GM21825 (cell line): ENCODE measurements at regions not wholly inside any gene's neighbourhood (a gene's known extent, or its start where the extent isn't known, plus 50 kb on each side); places are given as distances from the start of the nearest gene placed in this dataset.

Experiments
- ATAC-seq: cut with Tn5 transposase; IDR thresholded peaks from one replicate; pipeline ENCODE4 v1.9.1; 2021; ENCODE audit warnings: mild to moderate bottlenecking, moderate library complexity; ENCODE audit not compliant: unreplicated experiment

DNA sequence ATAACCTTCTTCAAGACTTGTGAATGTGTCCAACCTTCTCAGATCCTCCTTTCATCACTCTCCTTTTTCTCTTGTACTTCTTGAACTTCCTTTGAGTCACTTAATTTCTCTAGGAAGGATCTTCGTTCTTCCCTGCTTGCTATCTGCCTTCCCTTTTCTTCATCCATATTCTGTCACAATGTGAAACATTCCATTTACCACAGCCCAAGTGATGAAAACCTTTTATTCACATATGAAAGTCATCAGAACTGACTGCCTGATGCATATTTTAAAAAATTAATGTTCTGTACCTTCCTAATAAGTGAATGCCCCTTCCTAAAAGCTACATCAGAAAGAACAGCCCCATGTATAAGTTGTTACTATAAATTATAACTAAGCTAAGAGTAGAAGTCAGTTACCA lies 520.4 kb upstream of the LUZP2 start:
- ATAC-seq: no peak

DNA sequence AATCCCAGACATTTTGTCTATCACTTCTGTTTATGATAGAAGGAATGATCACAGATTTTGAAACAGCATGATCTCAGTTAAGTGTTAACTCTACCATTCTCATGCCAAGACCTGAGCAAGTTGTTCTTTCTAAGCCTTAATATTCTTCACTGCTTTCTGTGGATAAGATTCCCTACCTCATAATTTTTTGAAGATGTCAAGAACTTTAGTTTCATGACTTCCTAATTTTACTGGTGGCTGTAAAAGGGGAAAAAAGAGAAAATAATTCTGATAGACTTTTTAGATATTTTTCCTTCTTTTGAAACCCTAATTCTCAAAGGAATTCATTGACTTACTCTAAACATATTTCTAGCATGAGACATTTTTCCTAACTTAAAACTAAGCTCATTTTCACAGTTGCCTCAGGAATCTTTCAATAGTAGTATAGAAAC lies 520.0 kb upstream of the LUZP2 start:
- no peak for ATAC-seq

DNA sequence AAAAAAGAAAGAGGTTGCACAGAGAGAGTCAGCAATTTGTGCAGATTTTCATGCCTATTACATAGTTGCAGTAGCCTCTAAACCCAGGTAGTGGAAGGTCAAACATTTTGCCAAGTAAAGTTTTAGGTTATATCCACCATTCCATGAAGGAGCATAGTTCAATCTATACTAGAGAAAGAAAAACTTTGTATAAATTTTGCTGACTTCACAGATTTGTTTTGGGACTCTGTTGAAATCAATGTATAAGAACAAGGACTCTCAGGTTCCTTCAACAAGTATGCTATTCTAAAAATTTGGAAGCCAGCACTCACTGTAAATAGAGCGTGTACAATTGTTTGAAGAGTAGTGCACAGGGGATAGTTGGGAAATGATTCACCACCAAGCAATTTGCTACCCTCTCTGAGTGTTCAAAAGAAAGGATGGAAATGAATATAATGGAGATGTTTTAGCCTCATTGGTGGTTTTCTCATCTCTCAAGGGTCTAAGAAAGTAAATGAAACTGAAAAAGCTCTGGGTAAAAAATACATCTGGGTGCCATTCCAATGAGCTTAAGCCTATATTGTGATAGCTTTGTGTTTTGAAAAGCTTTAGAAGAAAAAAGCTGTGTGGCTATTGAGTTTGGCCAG lies 508.4 kb upstream of the LUZP2 start:
- no peak for ATAC-seq

DNA sequence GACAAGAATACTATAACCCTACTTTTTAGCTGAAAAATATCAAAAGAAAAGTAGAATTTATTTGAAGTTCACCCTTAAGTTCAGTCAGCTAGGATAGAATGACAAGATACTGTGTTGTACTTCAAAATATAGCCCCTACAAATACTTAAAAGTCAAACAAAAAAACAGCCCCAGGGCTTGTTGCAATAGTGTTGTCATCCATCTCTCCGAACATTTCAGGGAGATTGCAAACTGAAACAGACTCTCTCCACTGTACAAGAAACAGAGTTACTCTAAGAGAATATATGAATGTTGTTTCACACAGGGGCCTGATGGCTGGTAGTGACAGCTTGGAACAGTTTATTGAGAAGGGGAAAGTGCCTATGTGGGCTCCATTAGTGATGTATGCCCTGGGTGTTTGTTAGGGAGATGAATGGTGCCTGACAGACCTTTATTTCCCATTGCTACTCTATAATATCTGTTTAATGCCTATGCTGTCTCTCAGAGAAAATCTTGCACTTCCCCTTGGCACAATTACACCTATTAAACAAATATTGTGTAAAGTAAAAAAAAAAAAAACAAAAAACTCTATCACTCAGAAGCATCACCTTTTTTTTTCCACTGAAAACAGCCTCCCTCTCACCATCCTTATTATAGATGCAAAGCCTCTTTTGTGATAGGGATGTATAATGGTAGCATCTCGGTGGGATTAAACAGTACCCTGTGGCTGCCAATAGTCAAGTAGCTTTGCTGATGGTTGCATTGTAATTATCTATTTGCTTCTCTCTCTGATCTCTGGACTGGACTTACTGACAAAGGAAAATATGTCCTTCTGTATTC lies 506.3 kb upstream of the LUZP2 start:
- no peak for ATAC-seq

DNA sequence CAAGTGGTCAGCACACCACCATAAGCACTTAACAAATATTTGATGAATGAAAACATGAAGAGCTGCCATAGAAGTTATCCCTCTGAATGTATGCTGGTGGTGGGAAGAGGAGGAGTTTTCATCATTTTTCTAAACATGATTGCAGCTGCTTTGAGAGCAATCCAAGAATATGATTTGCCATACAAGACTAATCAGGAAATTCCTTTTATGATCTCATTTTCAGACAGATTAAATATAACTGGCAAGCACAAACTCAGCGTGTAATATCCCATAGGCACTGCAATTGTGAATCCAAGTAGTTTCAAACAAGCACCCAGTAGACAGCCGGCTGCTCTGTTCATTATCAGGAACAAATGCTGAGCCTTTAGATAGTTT lies 505.7 kb upstream of the LUZP2 start:
- ATAC-seq: no peak

DNA sequence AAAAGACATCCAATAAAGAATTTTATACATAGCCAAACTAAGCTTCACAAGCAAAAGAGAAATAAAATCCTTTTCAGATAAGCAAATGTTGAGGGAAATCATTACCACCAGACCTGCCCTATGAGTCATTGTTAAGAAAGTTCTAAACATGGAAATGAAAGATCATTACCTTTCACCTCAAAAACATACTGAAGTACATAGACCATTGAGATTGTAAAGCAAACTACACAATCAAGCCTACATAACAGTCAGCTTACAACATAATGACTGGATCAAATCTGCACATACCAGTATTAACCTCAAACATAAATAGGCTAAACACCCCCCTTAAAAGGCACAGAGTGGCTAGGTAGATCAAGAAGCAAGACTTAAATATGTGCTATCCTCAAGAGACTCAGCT lies 501.0 kb upstream of the LUZP2 start:
- no peak for ATAC-seq

DNA sequence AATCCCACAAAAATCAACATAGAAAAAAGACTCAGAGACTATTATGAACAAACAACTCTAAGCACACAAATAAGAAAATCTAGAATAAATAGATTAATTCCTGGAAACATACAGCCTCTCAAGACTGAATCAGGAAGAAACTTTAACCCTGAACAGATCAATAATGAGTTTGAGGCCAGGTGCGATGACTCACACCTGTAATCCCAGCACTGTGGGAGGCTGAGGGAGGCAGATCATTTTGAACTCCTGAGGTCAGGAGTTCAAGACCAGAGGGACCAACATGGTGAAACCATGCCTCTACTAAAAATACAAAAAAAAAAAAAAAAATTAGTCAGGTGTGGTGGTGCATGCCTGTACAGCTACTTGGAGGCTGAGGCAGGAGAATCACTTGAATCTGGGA lies 499.5 kb upstream of the LUZP2 start:
- no peak for ATAC-seq

DNA sequence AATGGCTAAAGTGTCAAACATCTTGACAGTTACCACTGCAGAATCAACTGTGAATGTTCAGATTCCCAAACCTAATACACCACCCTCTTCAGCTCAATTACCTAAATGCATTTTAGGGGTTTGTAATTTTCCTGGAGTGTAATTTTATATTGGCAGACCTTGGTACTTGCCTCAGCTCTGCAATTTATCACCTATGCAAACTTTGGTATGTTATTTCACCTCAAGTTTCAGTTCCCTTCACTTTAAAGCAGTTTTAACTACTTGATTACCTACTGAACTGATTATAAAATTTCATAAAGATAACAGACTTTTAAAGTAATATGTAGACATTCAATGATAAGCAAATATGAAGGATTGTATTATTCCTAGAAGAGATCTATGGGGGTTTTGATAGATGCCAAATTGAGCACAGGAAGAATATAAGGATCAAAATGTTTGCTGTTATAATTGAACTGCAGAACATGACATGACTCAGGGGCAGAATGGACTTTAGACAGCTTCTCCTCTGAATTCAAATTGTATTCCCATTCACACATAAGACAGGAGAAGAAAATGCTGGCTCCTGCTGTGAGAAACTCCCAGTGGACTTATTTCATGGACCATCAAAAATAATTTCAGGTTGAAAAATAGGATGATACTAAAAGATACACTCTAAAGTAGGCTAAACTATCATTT lies 491.5 kb upstream of the LUZP2 start:
- ATAC-seq: no peak

DNA sequence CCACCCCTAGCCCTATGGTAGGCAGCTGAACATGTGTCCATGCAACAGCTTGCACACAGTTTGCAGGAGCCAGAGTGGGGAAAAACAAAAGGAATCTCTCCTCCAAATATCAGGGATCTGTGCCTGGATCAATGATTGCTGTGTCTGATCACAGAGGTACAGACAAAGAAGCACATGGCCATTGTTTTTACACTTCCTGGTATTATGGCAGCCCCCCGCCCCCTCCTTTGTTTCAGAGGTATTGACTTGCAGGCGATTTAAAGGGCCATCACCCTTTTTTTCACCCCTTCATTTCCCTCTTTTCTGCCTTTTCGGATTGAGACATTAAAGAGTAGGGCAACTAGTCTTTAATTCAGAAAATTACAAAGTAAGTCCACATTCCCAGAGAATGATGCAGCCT lies 453.0 kb upstream of the LUZP2 start:
- ATAC-seq: no peak

DNA sequence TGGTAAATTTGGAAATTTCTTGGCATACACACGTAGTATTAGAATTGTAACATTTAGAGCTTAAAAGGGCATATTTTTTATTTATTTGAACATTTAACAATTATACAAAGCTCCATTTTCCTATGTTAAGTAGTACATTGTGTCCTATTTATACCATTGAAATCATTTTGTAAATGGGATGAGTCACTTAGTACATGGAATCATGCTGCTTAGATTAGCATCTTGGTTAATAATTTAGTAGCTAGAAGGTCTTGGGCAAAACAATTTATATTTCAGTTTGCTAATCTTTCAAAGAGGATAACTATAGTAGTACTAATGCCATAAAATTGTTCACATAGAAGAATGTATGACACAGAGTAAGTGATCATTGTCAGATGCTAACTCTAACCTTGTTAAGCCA lies 450.1 kb upstream of the LUZP2 start:
- no peak for ATAC-seq

DNA sequence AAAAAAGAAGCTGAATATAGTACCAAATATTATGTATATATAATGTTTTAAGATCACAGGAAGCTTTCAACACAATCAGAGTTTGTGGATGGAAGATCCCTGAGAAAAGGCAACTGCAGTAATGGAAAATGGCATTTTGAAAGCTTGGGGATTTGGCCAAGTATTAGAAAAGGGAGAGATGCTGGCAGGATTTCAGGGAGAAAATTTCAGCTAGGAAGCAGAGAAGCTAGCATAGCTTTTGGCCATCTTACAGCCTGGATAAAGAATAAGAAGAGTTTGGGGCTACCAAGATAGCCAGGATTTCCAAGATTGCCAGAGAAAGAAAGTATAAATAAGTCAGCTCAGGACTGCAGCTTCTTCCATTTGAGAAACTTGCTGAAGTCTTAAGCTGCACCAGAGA lies 440.8 kb upstream of the LUZP2 start:
- no peak for ATAC-seq

DNA sequence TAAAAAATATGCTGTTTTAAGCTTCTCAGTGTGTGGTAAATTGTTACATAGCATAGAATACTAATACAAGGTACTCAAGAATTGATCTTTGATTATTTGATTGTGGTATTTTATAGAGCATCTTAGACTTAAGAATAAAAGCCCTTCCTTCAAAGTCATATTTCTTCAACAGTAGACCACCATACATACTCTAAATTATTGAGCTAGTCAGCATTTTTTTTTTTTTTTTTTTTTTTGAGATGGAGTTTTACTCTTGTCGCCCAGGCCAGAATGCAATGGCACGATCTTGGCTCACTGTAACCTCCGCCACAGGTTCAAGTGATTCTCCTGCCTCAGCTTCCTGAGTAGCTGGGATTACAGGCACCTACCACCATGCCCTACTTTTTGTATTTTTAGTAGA lies 436.7 kb upstream of the LUZP2 start:
- ATAC-seq: no peak

DNA sequence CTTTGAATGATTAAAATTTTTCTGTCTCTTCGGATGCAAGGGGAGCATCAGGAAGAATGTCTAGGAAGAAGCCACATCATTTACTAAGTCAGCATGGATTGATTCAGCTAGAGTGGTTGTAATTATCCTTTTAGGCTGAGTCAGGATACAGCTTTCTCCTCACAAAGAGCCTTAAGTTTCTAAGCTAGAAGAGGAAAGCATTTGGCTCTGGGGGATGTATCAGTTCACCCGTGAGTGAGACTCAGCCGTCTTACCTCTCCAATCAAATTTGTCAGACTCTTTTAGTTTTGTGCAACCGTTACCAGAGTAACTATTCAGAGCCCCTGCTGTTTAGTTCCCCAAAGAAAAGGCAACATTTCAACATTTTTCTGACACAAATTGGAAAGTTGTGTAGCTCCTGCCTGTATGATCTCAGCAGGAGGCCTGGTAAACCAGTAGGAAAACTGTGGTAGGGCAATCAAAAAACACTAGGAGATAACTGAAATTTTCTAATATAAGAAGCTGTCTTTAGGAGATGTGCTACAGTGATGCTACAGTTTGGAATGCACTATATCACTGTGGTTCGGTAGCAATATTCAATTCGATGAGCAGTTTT lies 432.4 kb upstream of the LUZP2 start:
- no peak for ATAC-seq

DNA sequence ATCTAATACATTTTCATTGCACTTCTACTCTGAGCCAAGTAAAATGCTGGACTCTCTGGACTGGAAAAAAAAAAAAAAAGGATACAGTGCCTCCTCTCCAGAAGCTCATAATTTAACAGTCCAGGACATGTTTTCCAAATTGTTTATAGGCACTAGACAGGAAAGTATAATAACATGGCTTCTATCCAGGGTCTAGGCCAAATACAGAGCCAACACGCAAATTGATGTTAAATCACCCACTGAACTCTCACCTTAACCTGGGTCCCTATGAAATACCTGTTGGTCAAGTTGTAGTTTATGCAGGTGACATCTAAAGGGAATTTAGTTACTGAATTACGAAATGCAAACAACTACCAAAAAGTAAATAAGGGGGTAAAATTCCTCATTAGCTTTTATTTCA lies 428.7 kb upstream of the LUZP2 start:
- ATAC-seq: no peak

DNA sequence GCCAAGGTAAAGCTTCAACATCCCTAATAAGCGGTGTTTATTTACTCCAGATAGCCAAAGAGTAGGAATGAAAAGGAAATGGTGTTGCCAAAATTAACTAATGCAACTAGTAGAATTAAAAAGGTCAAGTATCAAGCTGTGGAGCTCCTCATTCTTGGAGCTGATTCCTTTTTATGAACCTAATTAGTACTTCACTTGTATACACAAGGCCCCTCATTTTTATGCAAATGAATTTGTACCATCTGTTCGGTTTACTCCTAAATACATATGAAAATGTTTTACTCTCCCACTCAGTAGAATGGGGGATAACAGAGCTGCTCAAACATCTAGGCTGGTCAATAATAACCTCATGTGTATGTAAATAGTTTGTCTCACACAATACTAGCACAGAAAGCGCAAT lies 426.4 kb upstream of the LUZP2 start:
- no peak for ATAC-seq

DNA sequence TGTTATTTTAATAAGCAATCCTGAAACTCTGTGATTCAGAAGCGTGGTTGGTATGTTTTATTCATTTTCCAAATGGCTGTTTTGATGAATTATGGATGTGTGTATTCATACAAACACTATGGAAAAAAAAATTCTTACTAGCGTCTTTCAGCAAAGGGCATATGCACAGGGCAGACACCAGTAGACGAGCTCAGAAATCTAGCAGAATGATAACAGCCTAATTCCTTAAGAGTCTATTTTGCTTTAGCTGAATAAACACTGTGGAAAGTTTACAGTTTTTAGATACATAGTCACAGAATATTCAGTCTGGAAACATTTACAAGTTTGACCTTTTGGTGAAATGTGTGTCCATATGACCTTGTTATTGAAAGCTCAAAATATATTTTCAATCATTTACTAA lies 418.8 kb upstream of the LUZP2 start:
- no peak for ATAC-seq

DNA sequence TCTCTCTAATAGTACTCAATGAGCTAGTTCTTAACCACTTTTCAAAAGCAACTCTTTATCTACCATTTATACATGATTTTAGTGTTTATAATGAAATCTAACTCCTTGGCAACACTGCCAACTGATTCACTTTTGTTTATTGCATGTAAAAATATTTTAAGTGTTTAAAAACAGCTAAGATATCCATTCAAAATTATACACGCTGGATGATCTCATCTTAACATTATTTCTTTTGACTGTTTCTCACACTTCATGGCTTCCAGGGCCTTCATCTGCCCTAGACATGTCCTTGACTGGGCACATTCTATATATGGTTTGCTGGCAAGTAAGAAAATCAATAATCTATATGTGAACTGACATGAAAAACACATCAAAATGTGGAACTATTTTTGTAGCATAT lies 414.6 kb upstream of the LUZP2 start:
- no peak for ATAC-seq

DNA sequence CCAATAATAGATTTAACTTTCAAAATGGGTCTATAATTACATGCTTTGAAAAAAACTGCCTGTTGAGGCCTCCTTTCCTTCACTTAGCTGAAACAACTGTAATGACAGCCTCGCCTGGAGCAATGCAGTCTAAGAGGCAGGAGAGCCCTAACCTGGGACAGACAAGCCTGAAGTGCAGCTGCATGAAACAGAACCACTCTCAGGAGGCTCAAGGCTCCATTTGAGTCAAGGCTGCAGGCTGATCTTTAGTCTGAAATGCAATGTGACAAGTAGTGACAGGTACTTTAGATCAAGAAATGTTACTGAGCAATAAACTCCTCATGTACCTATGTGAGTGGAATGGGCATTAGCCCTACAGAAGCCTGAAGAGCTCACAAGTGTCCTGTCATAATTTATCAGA lies 414.0 kb upstream of the LUZP2 start:
- ATAC-seq: no peak

DNA sequence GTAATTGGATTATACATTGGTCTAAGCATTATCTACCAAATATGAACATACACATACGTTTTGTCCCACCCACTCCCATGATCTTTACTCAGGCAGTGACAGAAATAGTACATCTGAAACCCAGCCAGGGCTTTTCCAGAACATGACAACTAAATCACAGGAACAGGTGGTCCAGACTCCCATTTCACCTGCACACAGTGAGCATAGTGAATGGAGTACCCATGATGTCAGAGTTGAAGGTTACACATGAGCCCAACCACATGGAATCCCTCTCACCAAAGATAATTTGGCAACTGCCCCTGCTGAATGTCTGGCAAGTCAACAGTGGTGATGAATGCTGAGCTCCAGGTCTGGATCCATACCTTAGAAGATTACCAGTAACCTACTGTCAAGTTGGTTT lies 411.9 kb upstream of the LUZP2 start:
- ATAC-seq: no peak

DNA sequence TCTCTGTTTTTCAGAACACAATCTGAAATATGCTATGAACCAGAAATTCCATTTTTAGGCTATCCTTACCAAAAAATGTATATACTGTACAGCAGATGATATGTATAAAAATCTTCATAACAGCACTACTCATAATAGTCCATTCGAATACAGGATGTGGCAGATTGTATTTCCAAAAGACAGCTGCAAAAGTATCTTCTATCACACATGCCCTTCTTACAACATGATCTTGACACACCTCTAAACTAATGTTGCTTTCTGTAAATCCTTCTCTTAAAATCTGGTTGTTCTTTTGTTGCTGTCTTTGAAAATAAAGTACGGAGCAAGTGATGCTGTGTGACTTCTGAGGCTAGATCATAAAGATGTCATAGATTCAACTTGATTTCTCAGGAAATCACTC lies 409.9 kb upstream of the LUZP2 start:
- ATAC-seq: no peak

DNA sequence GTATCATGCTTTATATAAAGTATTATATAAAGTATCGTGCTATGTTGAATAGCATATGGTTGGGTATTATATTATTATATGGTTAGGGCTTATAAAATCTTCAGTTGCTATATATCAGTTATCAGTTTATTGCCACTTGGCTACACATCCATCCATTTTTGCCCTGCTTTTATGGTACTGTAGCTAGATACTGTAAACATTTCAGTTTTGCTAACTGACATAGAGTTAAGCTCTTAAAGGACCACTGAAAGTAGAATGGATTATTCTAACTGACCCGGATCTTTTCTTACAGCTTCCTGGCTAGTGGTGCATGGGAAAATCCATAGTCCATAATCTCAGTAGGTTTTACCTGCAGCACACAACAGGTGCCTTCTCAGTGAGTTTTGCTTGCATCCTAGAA lies 405.3 kb upstream of the LUZP2 start:
- no peak for ATAC-seq

DNA sequence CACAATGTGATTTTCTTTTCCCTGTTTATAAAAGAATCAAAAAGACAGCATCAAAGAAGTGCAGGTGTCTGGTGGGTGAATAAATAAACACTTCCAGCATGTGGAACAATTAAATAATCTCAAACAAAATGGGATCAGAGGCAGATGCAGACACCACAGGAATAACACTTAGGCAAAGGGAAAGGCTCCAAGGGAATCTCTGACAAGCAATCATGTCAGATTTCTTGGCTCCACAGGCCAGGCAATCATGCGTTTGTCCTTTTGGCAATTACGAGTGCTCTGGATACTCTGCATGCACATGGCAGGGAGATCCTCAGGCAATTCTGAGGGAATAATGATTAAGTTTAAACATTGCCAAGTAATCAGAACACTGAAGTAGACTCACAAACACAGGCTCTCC lies 403.5 kb upstream of the LUZP2 start:
- ATAC-seq: no peak
